Rectal smooth muscle tissue (tissue), 1 donor: ENCODE measurements at regions not wholly inside any gene's neighbourhood (a gene's known extent, or its start where the extent isn't known, plus 50 kb on each side); places are given as distances from the start of the nearest gene placed in this dataset.
"Not testable (repeated sequence)": the region's sequence is repeated elsewhere in the genome, so short reads cannot be mapped to it uniquely, and the experiment has no call there.

ENCODE experiments used
- H3K27ac ChIP-seq: one replicate; pipeline ENCODE4 v1.7.0; 2013; ENCODE audit warnings: low read depth, low read length, inconsistent platforms
- H3K27me3 ChIP-seq: one replicate; pipeline ENCODE4 v1.7.0; 2013; ENCODE audit warnings: low read length; ENCODE audit not compliant: control insufficient read depth, insufficient read depth
- H3K36me3 ChIP-seq: one replicate; pipeline ENCODE4 v1.7.0; 2013; ENCODE audit warnings: low read length; ENCODE audit not compliant: control insufficient read depth, insufficient read depth
- H3K4me1 ChIP-seq: one replicate; pipeline ENCODE4 v1.7.0; 2013; ENCODE audit warnings: low read length; ENCODE audit not compliant: control insufficient read depth, insufficient read depth
- H3K4me3 ChIP-seq: one replicate; pipeline ENCODE4 v1.7.0; 2013; ENCODE audit warnings: low read length
- H3K9ac ChIP-seq: one replicate; pipeline ENCODE4 v1.7.0; 2013; ENCODE audit warnings: low read length

DNA sequence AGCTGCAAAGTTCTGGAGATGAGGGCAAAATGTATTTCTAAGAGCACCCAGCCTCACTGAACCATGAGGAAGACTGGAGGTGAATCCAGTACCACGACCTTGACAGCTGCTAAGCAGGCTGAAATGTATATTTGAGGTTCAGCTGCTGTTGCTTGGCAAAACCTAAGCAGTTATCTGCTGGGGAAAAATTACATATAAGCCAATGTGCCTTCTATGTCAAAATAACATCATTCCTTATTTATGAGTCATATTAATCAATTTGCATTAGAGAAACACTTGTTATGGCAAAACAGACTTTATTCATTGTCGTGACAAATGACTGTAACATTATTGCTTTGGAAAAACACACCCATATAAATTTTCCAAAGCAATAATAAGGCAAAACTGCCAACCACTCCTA lies 560.5 kb upstream of the NR5A2 start:
- H3K4me3 ChIP-seq, result no peak overlapping the region
- H3K4me1 ChIP-seq, result no peaks in the 10 kb centered on the region
- no peak overlapping the region for H3K27ac ChIP-seq
- H3K9ac ChIP-seq, result no peak overlapping the region
- no peaks in the 10 kb centered on the region for H3K36me3 ChIP-seq
- H3K27me3 ChIP-seq, result no peaks in the 10 kb centered on the region

DNA sequence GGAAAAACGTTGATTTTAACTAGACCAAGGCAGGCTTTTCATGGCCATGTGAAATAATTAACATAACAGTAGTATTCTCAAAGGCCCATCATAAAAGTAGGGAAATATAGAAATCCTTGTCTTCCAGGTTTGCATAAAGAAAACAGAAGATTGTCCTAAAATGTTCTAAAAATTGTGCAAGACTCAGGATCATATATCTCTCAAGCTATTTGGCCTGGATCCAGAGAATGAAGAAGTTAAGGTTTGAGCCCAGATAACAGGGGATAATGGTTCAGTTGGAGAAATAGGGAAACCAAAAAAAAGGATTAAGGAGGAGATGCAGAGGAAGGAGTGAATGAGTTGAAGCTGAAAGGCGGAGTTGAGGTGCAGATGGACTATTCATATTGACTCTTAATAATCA lies 555.5 kb upstream of the NR5A2 start:
- no peak overlapping the region for H3K4me3 ChIP-seq
- H3K4me1 ChIP-seq, result no peaks in the 10 kb centered on the region
- H3K27me3 ChIP-seq, result no peaks in the 10 kb centered on the region
- H3K27ac ChIP-seq, result no peak overlapping the region
- H3K36me3 ChIP-seq, result no peaks in the 10 kb centered on the region
- H3K9ac ChIP-seq, result no peak overlapping the region

DNA sequence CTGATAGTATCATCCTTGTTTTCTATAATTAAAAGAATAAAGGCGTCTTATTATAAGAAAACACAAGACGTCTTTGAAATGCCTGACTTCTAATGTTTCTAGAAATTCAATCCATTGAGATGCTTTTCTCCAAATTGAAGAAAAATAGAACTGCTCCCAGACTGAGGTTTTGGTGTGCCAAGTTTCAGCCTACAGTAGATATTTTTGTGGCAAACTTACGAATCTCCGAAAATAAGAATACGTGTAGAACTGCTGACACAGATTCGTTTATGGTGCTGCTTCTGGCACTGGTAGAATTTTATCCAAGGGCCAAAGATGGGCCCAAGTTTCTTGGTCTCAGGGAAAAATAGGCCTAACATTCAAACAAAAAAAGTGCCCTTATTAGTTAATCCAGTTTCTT lies 554.5 kb upstream of the NR5A2 start:
- H3K9ac ChIP-seq, result no peak overlapping the region
- no peaks in the 10 kb centered on the region for H3K36me3 ChIP-seq
- H3K27ac ChIP-seq, result no peak overlapping the region
- no peaks in the 10 kb centered on the region for H3K27me3 ChIP-seq
- H3K4me1 ChIP-seq, result no peaks in the 10 kb centered on the region
- no peak overlapping the region for H3K4me3 ChIP-seq

DNA sequence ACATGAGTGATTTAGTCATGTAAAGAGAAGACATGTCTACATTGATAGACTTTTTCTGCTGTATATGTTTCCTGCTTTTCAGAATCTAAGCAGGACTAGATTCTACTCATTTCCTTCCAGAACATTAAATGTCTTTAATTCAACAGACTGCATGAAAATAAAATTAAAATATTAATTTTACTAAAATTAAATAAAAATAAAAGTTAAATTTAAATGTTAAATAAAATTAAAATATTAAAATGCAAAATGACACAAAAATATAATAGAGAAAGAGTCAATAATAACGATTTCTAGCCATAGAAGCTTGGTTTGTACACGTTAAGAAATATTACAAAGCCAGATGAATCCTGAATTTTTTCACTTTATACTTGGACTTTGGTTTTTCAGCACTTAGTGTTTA lies 552.8 kb upstream of the NR5A2 start:
- H3K4me1 ChIP-seq, result no peaks in the 10 kb centered on the region
- no peak overlapping the region for H3K9ac ChIP-seq
- no peak overlapping the region for H3K4me3 ChIP-seq
- H3K27ac ChIP-seq, result no peak overlapping the region
- H3K36me3 ChIP-seq, result no peaks in the 10 kb centered on the region
- no peaks in the 10 kb centered on the region for H3K27me3 ChIP-seq

DNA sequence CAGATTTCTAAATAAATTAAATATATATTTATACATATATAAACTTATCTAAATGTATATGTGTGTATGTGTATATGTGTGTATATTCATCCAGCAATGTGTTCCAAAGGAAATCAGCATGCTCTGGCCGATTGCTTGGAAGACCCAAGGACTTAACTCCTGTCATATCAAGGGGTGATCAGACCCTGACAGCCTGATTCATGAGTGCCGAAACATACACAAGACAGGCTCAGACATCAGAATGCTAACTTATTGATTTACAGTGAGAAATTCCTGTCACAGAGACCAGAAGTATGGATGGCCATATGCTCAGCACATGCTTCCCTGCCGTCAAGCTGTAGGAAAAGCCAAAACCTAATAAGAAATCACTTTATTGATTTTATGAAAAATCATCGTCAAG lies 545.1 kb upstream of the NR5A2 start:
- Histone ChIP-seq H3K9ac (no peak overlapping the region), H3K27me3 (no peaks in the 10 kb centered on the region), H3K36me3 (no peaks in the 10 kb centered on the region), H3K27ac (no peak overlapping the region), H3K4me1 (no peaks in the 10 kb centered on the region), H3K4me3 (no peak overlapping the region)

DNA sequence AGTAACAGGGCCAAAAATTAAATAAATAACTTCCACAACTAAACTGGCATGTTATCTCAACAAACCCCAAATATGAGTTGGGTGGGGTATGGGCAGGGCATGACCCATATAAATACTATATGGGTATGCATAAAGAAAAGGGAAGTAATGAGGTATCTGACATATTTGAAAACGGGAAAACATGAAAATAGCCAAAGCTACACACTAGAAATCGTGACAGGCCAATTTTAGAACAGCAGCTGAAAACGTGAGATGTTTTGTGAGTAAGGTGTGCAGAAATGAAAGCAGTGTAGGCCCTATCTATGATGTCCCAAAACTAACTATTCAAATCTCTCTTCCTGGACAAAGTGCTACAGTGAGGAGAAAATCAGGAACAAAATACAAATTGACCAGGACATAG lies 537.9 kb upstream of the NR5A2 start:
- no peaks in the 10 kb centered on the region for H3K4me1 ChIP-seq
- no peak overlapping the region for H3K4me3 ChIP-seq
- H3K27ac ChIP-seq, result no peak overlapping the region
- no peaks in the 10 kb centered on the region for H3K36me3 ChIP-seq
- H3K9ac ChIP-seq, result no peak overlapping the region
- H3K27me3 ChIP-seq, result no peaks in the 10 kb centered on the region

DNA sequence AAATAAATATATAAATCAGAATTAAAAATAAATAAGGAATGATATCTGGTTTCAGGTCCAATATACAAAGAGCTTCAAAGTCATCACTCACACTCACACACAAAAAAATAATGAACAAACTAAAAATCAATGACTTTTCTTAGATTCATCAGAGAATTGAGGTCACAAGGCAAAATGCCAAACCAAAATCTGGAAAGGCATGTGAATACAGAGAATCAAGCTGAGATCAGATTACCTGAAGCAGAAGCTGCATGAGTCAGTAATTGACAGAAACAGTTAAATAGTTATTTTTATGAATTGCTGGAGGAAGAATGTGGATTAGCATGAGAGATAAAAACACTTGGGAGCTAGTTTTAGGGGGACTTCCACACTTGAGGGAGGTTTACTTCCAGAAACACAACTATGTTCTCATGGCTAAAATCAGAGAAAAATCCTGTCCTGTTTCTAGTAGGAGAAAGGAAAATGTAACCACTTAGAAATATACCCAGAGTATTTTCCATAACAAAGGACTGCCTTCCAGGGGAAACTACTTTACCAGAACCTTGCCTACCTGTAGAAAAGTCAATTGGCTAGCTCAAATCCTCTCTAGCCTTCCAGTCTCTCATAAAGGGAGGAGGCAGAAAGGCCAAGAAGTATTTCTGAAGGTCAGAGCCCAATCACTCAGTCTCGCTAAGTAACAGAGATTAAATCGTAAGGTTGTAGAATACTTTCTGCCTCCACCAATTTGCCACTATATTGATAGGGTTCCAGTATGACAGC lies 536.6 kb upstream of the NR5A2 start:
- no peaks in the 10 kb centered on the region for H3K36me3 ChIP-seq
- no peak overlapping the region for H3K9ac ChIP-seq
- H3K27me3 ChIP-seq, result no peaks in the 10 kb centered on the region
- no peaks in the 10 kb centered on the region for H3K4me1 ChIP-seq
- no peak overlapping the region for H3K27ac ChIP-seq
- no peak overlapping the region for H3K4me3 ChIP-seq

DNA sequence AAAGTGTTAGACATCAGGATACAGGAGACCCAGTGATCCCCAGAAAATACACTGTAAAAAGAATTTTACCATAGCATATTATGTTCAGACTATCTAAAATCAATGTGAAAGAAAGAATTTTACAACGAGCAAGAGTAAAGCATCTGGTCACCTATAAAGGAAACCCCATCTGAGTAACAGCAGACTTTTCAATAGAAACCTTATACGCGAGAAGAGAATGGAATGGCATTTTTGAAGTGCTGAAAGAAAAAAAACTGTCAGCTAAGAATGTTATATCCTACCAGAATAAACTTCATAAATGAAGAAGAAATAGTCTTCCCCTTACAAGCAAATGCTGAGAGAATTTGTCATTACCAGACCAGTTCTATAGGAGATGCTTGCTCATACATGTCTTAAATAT lies 532.1 kb upstream of the NR5A2 start:
- Histone ChIP-seq H3K36me3 (no peaks in the 10 kb centered on the region), H3K4me1 (no peaks in the 10 kb centered on the region), H3K4me3 (no peak overlapping the region), H3K27ac (no peak overlapping the region), H3K27me3 (no peaks in the 10 kb centered on the region), H3K9ac (no peak overlapping the region)

DNA sequence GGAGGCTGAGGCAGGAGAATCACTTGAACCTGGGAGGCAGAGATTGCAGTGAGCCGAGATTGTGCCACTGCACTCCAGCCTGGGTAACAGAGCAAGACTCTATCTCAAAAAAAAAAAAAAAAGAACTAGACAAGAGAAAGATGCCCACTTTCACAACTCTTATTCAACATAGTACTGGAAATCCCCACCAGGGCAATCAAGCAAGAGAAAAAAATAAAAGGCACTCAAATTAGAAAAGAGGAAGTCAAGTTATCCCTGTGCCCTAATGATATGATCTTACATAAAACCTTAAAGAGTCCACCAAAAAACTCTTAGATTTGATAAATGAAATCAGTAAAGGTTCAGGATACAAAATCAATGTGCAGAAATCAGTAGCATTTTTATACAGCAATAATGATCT lies 528.7 kb upstream of the NR5A2 start:
- H3K36me3 ChIP-seq, H3K4me3 ChIP-seq, H3K27ac ChIP-seq, H3K27me3 ChIP-seq, H3K9ac ChIP-seq, H3K4me1 ChIP-seq: not testable (repeated sequence)

DNA sequence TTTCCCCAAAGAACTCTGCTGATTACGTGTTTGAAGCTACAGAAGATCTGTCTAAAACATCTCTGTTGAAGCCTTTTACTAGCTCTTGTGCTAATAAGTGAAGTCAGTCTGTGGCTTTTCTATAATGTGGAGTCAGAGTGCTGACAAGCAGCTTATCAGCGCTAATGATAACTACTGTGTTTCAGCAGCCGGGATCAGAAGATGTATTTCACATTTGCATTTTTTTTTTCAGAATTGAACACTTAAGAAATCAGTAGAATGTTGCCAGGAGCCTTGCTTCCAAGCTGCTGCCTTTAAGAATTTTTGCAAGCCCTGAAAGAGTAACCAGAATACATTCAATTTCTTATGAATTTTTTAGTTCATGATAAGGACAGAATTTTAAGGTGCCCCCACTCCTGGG lies 519.4 kb upstream of the NR5A2 start:
- Histone ChIP-seq H3K36me3 (no peaks in the 10 kb centered on the region), H3K27ac (no peak overlapping the region), H3K27me3 (no peaks in the 10 kb centered on the region), H3K9ac (no peak overlapping the region), H3K4me3 (no peak overlapping the region), H3K4me1 (no peaks in the 10 kb centered on the region)

DNA sequence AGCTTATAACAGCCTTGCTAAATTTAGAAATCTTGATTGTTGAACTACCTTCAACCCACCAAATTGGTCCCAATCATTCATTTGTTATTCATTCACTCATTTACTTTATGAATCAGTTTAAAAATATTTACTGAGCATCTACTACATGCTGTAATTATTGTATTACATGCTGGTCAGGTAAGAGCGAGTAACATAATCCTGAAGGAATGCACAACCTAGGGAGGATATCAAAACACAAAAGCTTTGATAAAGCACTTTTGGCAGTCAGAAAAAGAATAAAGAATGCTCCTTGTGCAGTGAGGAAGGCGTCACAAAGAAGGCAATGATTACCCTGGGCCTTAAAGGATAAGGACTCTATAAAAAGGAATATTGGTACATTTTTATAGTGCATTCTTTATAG lies 518.9 kb upstream of the NR5A2 start:
- H3K27ac ChIP-seq, result no peak overlapping the region
- no peaks in the 10 kb centered on the region for H3K36me3 ChIP-seq
- no peak overlapping the region for H3K4me3 ChIP-seq
- H3K9ac ChIP-seq, result no peak overlapping the region
- H3K4me1 ChIP-seq, result no peaks in the 10 kb centered on the region
- H3K27me3 ChIP-seq, result no peaks in the 10 kb centered on the region

DNA sequence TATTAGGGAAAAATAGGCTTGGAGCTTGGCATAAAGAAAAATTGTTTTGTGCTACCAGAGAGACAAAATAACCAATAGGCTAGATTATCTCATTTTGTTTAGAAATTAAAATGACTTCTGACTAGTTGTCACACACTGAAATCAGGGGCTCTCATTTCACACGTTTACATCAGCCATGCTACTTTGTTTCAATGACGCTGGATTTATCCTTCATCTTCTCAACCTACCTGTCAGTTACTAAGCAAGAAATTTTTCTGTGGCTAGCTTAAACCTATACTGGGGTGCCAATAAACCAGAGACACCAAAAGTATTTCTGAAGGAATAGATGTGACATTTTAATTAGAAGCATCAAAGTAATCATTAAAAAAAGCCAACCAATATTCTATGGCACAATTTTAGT lies 518.1 kb upstream of the NR5A2 start:
- Histone ChIP-seq H3K4me3 (no peak overlapping the region), H3K4me1 (no peaks in the 10 kb centered on the region), H3K9ac (no peak overlapping the region), H3K36me3 (no peaks in the 10 kb centered on the region), H3K27me3 (no peaks in the 10 kb centered on the region), H3K27ac (no peak overlapping the region)

DNA sequence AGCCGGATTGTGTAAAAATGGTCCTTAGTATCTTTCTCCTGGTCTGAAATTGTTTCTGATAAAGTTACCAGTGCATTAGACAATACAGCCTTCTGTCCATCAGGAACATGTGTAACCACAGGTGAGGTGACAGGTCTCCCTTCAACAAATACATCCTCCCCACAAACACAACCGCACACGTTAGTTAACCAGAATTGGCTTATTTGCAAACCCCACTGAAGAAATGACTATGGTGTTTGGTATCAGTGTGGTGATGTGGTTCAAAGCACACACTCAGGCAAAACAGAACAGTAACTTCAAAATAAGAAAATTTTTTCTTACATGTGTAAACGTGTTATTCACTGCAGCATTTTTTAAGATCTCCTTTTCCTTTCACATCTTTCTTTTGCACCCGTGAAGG lies 517.2 kb upstream of the NR5A2 start:
- Histone ChIP-seq H3K4me3 (no peak overlapping the region), H3K27ac (no peak overlapping the region), H3K27me3 (no peaks in the 10 kb centered on the region), H3K9ac (no peak overlapping the region), H3K4me1 (no peaks in the 10 kb centered on the region), H3K36me3 (no peaks in the 10 kb centered on the region)
